Mesenchymal stem cell (in vitro differentiated cells and primary cell): ENCODE measurements at regions not wholly inside any gene's neighbourhood (a gene's known extent, or its start where the extent isn't known, plus 50 kb on each side); places are given as distances from the start of the nearest gene placed in this dataset.
A peak's percentile ranks its signal among the peaks of the same experiment; 100 is the strongest.

Source experiments
- DNase-seq: peaks from one replicate; pipeline ENCODE4 v3.0.0-alpha.2; 2013
- H2AFZ ChIP-seq: one replicate; pipeline ENCODE4 v1.6.1; 2013; ENCODE audit warnings: low read depth, mild to moderate bottlenecking, control low read depth, inconsistent platforms, low read length, moderate library complexity
- H2AK5ac ChIP-seq: 2 replicates; pipeline ENCODE4 v1.6.1; 2013; ENCODE audit warnings: low read length, moderate library complexity, mild to moderate bottlenecking, inconsistent platforms; ENCODE audit not compliant: severe bottlenecking
- H2BK120ac ChIP-seq: one replicate; pipeline ENCODE4 v1.6.1; 2013; ENCODE audit warnings: low read depth, mild to moderate bottlenecking, inconsistent platforms, low read length, moderate library complexity
- H2BK12ac ChIP-seq, 2 experiments: one replicate each; pipeline ENCODE4 v1.6.1; 2013; ENCODE audit warnings: inconsistent platforms in 2 of 2, low read length in 2 of 2, mild to moderate bottlenecking in 2 of 2, moderate library complexity in 2 of 2, control low read depth in 1 of 2
- H2BK15ac ChIP-seq: one replicate; pipeline ENCODE4 v1.6.1; 2013; ENCODE audit warnings: mild to moderate bottlenecking, low read depth, inconsistent platforms; ENCODE audit not compliant: poor library complexity, severe bottlenecking
- H2BK5ac ChIP-seq: 2 replicates; pipeline ENCODE4 v1.6.1; 2013; ENCODE audit warnings: low read depth, mild to moderate bottlenecking, low read length, control low read depth, inconsistent platforms; ENCODE audit not compliant: poor library complexity, severe bottlenecking
- H3K14ac ChIP-seq, 2 experiments: one replicate each; pipeline ENCODE4 v1.6.1; 2013; ENCODE audit warnings: inconsistent platforms in 2 of 2, low read length in 2 of 2, control low read depth in 1 of 2, mild to moderate bottlenecking in 1 of 2, moderate library complexity in 1 of 2
- H3K18ac ChIP-seq, 2 experiments: one replicate each; pipeline ENCODE4 v1.6.1; 2013; ENCODE audit warnings: inconsistent platforms in 2 of 2, low read length in 2 of 2, control low read depth in 1 of 2, low read depth in 1 of 2, mild to moderate bottlenecking in 1 of 2
- H3K23ac ChIP-seq, 2 experiments: one replicate each; pipeline ENCODE4 v1.6.1; 2013; ENCODE audit warnings: inconsistent platforms in 2 of 2, low read length in 2 of 2, mild to moderate bottlenecking in 2 of 2, moderate library complexity in 2 of 2, control low read depth in 1 of 2
- H3K27ac ChIP-seq: 2 replicates; pipeline ENCODE4 v1.5.1; 2013; ENCODE audit warnings: mild to moderate bottlenecking, moderate library complexity, low read length, control low read depth, inconsistent platforms; ENCODE audit not compliant: poor library complexity, severe bottlenecking
- H3K27me3 ChIP-seq, 2 experiments: 2 replicates each; pipeline versions ENCODE4 v1.6.1 to v1.7.0; 2013; ENCODE audit warnings: low read length in 2 of 2, mild to moderate bottlenecking in 2 of 2, moderate library complexity in 2 of 2, control low read depth in 1 of 2, inconsistent platforms in 1 of 2; ENCODE audit not compliant: control insufficient read depth in 1 of 2, insufficient read depth in 1 of 2
- H3K36me3 ChIP-seq, 2 experiments: 2 replicates each; pipeline versions ENCODE4 v1.6.1 to v1.7.0; 2013; ENCODE audit warnings: low read length in 2 of 2, control low read depth in 1 of 2, inconsistent platforms in 1 of 2, low read depth in 1 of 2, mild to moderate bottlenecking in 1 of 2; ENCODE audit not compliant: insufficient read depth in 2 of 2, control insufficient read depth in 1 of 2
- H3K4ac ChIP-seq, 2 experiments: one replicate each; pipeline ENCODE4 v1.6.1; 2013; ENCODE audit warnings: inconsistent platforms in 2 of 2, low read length in 2 of 2, mild to moderate bottlenecking in 2 of 2, moderate library complexity in 2 of 2, control low read depth in 1 of 2, low read depth in 1 of 2
- H3K4me1 ChIP-seq: 2 replicates; pipeline ENCODE4 v1.6.1; 2013; ENCODE audit warnings: low read depth, low read length, control low read depth; ENCODE audit not compliant: control insufficient read depth, insufficient read depth
- H3K4me2 ChIP-seq: 2 replicates; pipeline ENCODE4 v1.6.1; 2013; ENCODE audit warnings: low read length, mild to moderate bottlenecking, inconsistent platforms; ENCODE audit not compliant: poor library complexity, severe bottlenecking
- H3K4me3 ChIP-seq, 2 experiments: 2 replicates each; pipeline versions ENCODE4 v1.5.1 to v1.7.0; 2013; ENCODE audit warnings: low read length in 2 of 2, mild to moderate bottlenecking in 2 of 2, control low read depth in 1 of 2, low read depth in 1 of 2; ENCODE audit not compliant: insufficient read depth in 1 of 2
- H3K79me1 ChIP-seq: replicated peaks from 2 replicates; pipeline ENCODE4 v1.6.1; 2013; ENCODE audit warnings: mild to moderate bottlenecking, control low read depth, low read length, inconsistent platforms; ENCODE audit not compliant: poor library complexity, severe bottlenecking
- H3K9ac ChIP-seq: 2 replicates; pipeline ENCODE4 v1.7.0; 2013; ENCODE audit warnings: mild to moderate bottlenecking, low read length, moderate library complexity
- H3K9me3 ChIP-seq: 2 replicates; pipeline ENCODE4 v1.7.0; 2013; ENCODE audit warnings: mild to moderate bottlenecking, low read length; ENCODE audit not compliant: control insufficient read depth
- H4K8ac ChIP-seq: one replicate; pipeline ENCODE4 v1.6.1; 2013; ENCODE audit warnings: inconsistent platforms, mild to moderate bottlenecking, low read length, moderate library complexity
- H4K91ac ChIP-seq: one replicate; pipeline ENCODE4 v1.6.1; 2013; ENCODE audit warnings: mild to moderate bottlenecking, low read length, inconsistent platforms
- WGBS: methylation state at CpG from one replicate; pipeline ENCODE4 v1.1.7; 2013; ENCODE audit warnings: mixed read lengths; 5-methylcytosine and 5-hydroxymethylcytosine counted together

GRCh38 chr21:41583274-41583790 is 75.4 kb upstream of the TMPRSS2 start:
- H3K9ac ChIP-seq, result no peak overlapping the region
- H3K4ac ChIP-seq, result no peak overlapping the region
- H2BK15ac ChIP-seq, result no peak overlapping the region
- H3K9me3 ChIP-seq, result peaks cover 35% of the 10 kb centered on the region
- WGBS, result 59% methylated on average over 10 of the region's 10 CpGs
- H3K4me3 ChIP-seq, result no peak overlapping the region
- no peak overlapping the region for H3K18ac ChIP-seq
- H4K91ac ChIP-seq, result no peak overlapping the region
- H3K14ac ChIP-seq, result no peak overlapping the region
- DNase-seq, result no peak
- no peaks in the 10 kb centered on the region for H3K79me1 ChIP-seq
- no peak overlapping the region for H4K8ac ChIP-seq
- peaks cover 0 to 35% of the 10 kb centered on the region in 2 experiments for H3K27me3 ChIP-seq
- H2AFZ ChIP-seq, result no peak overlapping the region
- H3K4me1 ChIP-seq, result peaks cover 18% of the 10 kb centered on the region
- H2BK120ac ChIP-seq, result no peak overlapping the region
- no peak overlapping the region for H2BK12ac ChIP-seq
- H3K36me3 ChIP-seq, result no peaks in the 10 kb centered on the region
- H2AK5ac ChIP-seq, result no peak overlapping the region
- peak overlapping the region; percentile 31 for H3K27ac ChIP-seq
- no peak overlapping the region for H3K23ac ChIP-seq
- peak overlapping the region; percentile 33 for H3K4me2 ChIP-seq
- no peak overlapping the region for H2BK5ac ChIP-seq

GRCh38 chr21:41582866-41583265 is 74.9 kb upstream of the TMPRSS2 start:
- Histone ChIP-seq H3K4me3 (no peak overlapping the region), H2AFZ (no peak overlapping the region), H3K79me1 (no peaks in the 10 kb centered on the region), H2BK5ac (no peak overlapping the region), H3K23ac (no peak overlapping the region), H3K9ac (no peak overlapping the region), H3K4ac (no peak overlapping the region), H3K4me2 (no peak overlapping the region), H3K18ac (no peak overlapping the region), H3K14ac (no peak overlapping the region), H4K91ac (no peak overlapping the region), H3K4me1 (peaks cover 18% of the 10 kb centered on the region), H2BK15ac (no peak overlapping the region), H3K27ac (no peak overlapping the region), H3K27me3 (peaks cover 0 to 35% of the 10 kb centered on the region in 2 experiments), H2BK12ac (no peak overlapping the region), H3K9me3 (peaks cover 39% of the 10 kb centered on the region), H2BK120ac (no peak overlapping the region), H2AK5ac (no peak overlapping the region), H4K8ac (no peak overlapping the region), H3K36me3 (no peaks in the 10 kb centered on the region)
- DNase-seq, result no peak
- WGBS, result 79% methylated on average over 5 of the region's 7 CpGs

- Histone ChIP-seq H2BK120ac (no peak overlapping the region), H3K4me3 (no peak overlapping the region), H2BK15ac (no peak overlapping the region), H3K4ac (no peak overlapping the region), H4K91ac (no peak overlapping the region), H3K79me1 (no peaks in the 10 kb centered on the region), H3K18ac (no peak overlapping the region), H2BK5ac (no peak overlapping the region), H2AFZ (no peak overlapping the region), H3K27ac (no peak overlapping the region), H3K23ac (no peak overlapping the region), H3K36me3 (no peaks in the 10 kb centered on the region), H2BK12ac (no peak overlapping the region), H3K4me1 (peaks cover 18% of the 10 kb centered on the region), H3K9ac (no peak overlapping the region), H4K8ac (no peak overlapping the region), H3K9me3 (peaks cover 44% of the 10 kb centered on the region), H3K14ac (no peak overlapping the region), H3K27me3 (peaks cover 0 to 35% of the 10 kb centered on the region in 2 experiments), H2AK5ac (no peak overlapping the region), H3K4me2 (no peak overlapping the region)
- no peak for DNase-seq
- WGBS, result 84% methylated on average over 6 of the region's 7 CpGs
Measured at GRCh38 chr21:41582298-41582840, 74.4 kb upstream of the TMPRSS2 start.

GRCh38 chr21:41581592-41582228 is 73.8 kb upstream of the TMPRSS2 start:
- H3K4me3 ChIP-seq, result no peak overlapping the region
- H2AK5ac ChIP-seq, result no peak overlapping the region
- H3K27ac ChIP-seq, result no peak overlapping the region
- no peak overlapping the region for H2BK12ac ChIP-seq
- H4K8ac ChIP-seq, result no peak overlapping the region
- peaks cover 50% of the 10 kb centered on the region for H3K9me3 ChIP-seq
- H3K18ac ChIP-seq, result no peak overlapping the region
- H2BK120ac ChIP-seq, result no peak overlapping the region
- no peak overlapping the region for H3K4me2 ChIP-seq
- no peaks in the 10 kb centered on the region for H3K36me3 ChIP-seq
- 88% methylated on average over 12 of the region's 16 CpGs for WGBS
- H3K4ac ChIP-seq, result no peak overlapping the region
- no peaks in the 10 kb centered on the region for H3K79me1 ChIP-seq
- no peak overlapping the region for H2BK15ac ChIP-seq
- no peak overlapping the region for H3K23ac ChIP-seq
- no peak for DNase-seq
- no peak overlapping the region for H3K9ac ChIP-seq
- no peak overlapping the region for H2BK5ac ChIP-seq
- H3K4me1 ChIP-seq, result peaks cover 18% of the 10 kb centered on the region
- no peak overlapping the region for H4K91ac ChIP-seq
- no peak overlapping the region for H3K14ac ChIP-seq
- H2AFZ ChIP-seq, result no peak overlapping the region
- H3K27me3 ChIP-seq, result peaks cover 0 to 35% of the 10 kb centered on the region in 2 experiments
